HG03439 (cell line): ENCODE measurements at regions not wholly inside any gene's neighbourhood (a gene's known extent, or its start where the extent isn't known, plus 50 kb on each side); places are given as distances from the start of the nearest gene placed in this dataset.

Experiments
- ATAC-seq: cut with Tn5 transposase; IDR thresholded peaks from one replicate; pipeline ENCODE4 v1.9.1; 2021; ENCODE audit warnings: mild to moderate bottlenecking, moderate library complexity; ENCODE audit not compliant: unreplicated experiment

GRCh38 chr4:20575486-20575885, 124.8 kb upstream of the PACRGL start:
- ATAC-seq = no peak

DNA sequence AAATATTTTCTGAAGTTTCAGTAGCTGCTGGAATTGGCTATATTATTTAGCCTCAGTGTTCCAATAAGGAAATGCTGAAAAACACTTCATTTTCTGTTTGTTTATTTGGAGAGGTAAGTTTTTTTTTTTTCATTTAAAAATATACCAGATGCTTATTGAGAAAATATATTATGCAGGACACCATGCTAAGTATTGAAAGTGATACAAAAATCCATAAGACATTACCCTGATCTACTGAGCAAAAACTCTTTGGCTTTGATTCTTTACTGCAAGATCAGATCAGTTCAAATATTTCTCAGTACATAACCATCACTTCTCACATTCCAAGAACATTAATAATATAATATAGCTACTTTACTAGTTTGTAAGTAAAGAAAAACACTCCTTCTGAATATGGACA, 123.4 kb upstream of the PACRGL start:
- no peak for ATAC-seq

GRCh38 chr4:20577702-20578101, 122.6 kb upstream of the PACRGL start:
- no peak for ATAC-seq

DNA sequence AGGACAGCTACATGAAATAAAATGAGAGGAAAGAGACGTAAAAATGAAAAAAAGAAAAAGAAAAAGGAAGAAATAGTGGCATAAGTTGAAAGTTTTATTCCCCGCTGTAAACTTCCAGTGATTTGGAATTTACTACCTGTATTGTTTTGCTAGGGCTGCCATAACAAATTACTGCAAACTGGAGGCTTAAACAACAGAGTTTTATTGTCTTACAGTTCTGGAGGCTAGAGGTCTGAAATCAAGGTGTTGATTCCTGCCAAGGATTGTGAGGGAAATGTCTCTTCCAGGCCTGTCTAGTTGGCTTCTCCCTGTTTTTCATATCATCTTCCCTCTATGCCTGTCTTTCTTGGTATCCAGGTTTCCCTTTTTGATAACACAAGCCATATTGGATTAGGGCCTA, 119.4 kb upstream of the PACRGL start:
- ATAC-seq = no peak

- no peak for ATAC-seq
Observed at GRCh38 chr4:20589436-20589835, 110.8 kb upstream of the PACRGL start.

DNA sequence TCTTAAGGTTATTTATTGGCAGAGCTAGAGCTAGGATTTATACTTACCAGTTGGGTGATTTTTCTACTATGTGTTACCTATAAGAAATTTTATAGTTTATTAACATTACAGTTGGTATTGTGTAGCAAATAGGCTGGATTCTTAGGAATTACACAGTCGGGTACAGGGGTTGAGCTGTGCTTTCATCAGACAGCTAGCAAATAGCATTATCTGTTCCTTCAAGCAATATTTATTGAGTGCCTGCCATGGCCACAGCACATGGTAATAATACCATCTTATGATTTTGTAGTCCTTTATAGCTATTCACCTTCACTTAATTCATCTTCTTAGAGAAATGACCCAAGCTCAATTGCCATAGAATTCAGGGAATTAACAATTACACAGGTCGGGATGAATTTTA, 109.4 kb upstream of the PACRGL start:
- no peak for ATAC-seq

- ATAC-seq = no peak
Observed at GRCh38 chr4:20591571-20591970, 108.7 kb upstream of the PACRGL start.

DNA sequence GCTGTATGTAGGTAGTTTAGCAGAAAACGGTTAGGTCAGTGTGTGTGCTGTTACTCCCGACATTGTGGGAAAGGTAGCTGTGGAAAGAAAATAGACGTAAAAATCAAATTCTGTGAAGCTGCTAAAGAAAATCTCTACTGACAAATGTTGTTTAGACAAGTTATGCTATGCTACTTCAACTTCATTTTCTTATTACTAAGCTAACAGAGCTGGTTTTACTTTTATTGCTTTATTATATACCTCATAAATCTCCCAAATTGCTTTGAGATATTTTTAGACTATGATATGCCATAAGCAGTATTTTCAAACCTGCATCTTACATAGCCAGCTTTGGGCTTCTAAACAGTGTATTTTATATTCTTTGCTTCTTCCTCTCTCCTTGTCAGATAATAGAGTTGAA, 108.2 kb upstream of the PACRGL start:
- ATAC-seq = no peak

GRCh38 chr4:20592663-20593062, 107.6 kb upstream of the PACRGL start:
- ATAC-seq = no peak

DNA sequence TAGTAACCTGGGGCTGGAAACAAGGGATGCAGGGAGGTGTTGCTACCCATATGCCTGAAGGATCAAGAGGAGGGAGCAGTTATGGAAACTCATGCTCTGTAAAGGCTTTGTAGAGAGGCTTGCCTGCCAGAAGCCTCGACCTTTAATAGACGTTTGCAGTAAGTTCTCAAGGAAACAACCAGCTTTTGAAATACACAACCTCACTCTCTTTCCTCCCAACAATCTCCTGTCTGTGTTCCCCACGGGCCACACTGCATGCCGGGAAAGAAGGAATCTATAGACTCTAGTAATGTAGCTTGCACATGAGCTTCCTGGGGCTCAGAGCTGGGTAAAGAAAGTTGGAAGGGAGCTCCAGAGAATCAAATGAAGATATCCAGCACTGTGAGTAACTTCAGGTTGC, 101.6 kb upstream of the PACRGL start:
- no peak for ATAC-seq

DNA sequence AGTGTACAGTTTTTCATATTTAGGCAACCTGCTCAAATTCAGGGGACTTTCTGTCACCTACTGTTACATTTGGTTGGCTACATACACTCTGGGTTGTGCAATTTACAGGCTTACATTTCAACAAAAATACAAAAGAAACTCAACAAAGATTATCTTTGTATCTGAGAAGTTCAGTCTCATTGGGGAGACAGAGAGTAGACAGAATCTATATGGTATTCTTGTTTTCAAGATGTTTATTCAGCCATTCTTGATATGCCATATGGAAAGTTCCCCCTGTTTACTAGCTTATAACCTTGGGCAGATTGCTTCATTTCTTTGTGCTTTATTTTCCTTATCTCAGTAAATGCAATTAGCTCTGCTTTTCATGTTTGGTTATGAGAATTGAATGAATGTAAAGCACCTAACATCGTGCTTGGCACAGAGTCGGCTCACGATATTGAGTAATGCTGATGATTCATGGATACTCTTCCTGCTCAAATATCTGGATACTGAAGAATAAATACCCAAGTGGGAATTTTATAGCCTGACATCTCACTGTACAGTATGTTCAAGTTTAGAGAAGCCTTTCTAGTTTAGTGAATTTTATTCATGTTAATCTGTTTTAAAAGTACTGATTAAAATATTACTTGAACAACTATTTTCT, 96.5 kb upstream of the PACRGL start:
- no peak for ATAC-seq

DNA sequence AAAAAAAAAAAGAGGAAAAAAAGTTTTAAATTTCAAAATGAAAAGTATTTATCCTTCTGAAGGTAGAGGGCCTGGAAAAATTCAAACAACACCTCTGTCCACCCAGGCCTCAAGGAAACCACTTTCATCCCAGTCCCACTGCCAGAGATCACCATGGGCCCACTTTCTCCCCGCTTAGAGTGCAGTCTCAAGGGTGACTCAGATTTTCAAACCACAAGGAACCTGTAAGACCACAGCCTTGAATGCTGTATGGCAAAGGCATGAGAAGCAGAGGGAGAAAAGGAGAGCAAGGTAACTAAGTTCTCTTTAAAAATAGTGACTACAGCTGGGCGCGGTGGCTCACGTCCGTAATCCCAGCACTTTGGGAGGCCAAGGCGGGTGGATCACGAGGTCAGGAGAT, 87.9 kb upstream of the PACRGL start:
- ATAC-seq = no peak

DNA sequence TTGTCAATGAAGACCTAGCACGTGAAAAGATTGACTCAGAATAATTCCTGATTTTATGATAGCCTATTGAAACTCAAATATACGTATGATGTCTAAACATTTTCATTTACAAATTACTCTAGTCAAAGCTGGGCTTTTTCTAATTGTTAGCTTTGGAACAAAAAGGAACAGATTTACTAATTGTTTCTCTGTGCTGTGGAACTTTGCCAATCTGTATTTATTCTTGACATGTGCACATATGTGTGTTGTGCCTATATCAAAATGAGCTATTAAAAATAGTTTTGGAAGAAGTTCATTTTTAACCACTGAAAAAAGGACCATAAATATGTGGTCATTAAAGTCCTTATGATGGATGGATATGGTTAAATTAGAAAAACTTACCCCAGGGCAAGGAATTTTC, 85.4 kb upstream of the PACRGL start:
- ATAC-seq = no peak

DNA sequence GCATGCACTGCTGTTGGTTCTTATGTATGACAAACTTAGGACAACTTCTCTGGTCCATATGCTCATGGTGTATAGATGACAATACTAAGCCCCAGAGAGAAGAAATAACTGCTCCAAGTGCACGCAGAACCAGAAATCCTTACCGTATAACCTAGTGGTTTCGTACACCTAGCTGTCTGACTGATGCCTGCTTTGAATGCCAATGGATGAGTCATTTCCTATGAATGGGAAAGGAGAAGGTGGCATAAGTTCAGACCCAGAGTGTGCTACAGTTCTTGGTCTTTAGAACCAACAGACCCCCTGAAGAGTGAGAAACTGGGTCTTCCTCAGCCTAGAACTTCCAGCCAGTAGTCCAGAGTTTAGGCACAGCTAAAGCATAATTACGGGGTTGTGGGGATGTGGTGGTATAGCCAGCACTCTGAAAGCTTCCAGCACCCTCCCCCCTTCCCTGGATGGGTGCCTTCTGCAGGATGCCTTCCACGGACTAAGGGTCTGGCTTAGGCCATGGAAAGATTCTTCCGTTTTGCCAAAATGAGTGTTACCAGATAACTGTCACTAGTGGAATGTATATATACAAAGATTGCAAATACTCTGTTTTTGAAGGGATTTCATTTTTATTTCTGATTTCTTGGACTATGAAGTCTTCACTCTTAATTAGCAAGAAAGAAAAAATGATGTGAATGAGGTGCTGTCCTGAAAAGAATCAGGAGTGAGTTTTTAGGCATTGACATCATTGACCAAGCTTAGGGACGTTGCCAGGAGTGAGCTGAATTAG, 84.6 kb upstream of the PACRGL start:
- ATAC-seq = no peak

DNA sequence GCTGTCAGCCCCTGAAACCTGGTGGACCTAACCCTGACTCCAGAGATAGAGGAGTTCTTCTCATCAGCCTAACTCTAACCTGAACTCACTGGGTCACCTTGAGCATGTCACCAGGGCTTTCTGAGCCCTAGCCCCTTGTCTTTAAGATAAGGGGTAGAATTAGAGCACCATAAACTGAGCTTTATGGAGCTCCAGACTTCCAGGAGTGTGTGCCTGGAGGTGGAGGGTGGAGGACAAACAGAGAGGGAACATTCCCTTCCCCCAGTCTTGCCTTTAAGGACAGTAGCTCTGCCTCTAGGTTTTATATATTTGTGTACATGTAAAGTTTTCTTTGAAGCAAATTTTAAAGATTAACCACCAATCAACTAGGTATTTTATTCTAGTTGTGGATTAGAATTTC, 83.9 kb upstream of the PACRGL start:
- ATAC-seq = no peak

DNA sequence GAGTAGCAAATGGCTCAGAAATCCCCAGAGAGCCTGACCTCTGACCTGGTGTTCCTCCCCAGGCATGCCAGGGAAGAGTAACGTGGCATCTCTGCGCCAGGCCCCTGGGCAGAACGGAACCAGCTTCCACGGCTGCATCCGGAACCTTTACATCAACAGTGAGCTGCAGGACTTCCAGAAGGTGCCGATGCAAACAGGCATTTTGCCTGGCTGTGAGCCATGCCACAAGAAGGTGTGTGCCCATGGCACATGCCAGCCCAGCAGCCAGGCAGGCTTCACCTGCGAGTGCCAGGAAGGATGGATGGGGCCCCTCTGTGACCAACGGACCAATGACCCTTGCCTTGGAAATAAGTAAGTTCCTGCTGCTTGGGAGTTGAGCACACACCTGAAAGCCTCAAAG, 83.4 kb upstream of the PACRGL start:
- ATAC-seq = no peak

- no peak for ATAC-seq
Observed at GRCh38 chr4:20617678-20618396, 82.4 kb upstream of the PACRGL start.

- ATAC-seq = no peak
Observed at GRCh38 chr4:20618731-20619130, 81.5 kb upstream of the PACRGL start.

- ATAC-seq = no peak
Observed at GRCh38 chr4:20621476-20621875, 78.8 kb upstream of the PACRGL start.

- ATAC-seq = no peak
Observed at GRCh38 chr4:20622701-20623100, 77.6 kb upstream of the PACRGL start.

DNA sequence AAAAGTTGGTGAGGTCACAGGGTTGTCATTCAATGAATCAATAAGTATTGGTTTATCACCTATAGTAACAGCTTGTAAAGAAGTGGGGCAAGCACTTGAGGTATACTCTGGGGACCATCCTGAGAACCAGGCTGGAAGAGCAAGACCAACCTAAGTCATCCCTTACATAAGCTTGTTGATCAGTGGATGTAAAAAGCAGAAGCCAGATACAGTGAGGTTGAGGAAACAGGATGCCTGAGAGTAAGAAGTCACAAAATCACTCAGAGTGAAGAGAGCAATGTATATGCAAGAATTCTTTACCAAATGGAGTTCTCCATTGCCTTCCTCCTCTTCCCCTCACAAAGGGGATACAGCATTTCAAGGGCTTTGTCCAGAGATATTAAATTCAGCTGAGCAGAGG, 76.3 kb upstream of the PACRGL start:
- ATAC-seq = no peak

GRCh38 chr4:20624793-20625374, 75.4 kb upstream of the PACRGL start:
- no peak for ATAC-seq
